ENCODE measurements at regions not wholly inside any gene's neighbourhood (a gene's known extent, or its start where the extent isn't known, plus 50 kb on each side); places are given as distances from the start of the nearest gene placed in this dataset.
A peak's percentile ranks its signal among the peaks of the same experiment; 100 is the strongest.

- BruUV-seq (replicated peaks) = no TSS peak
- DNase-seq = no peak
- TF ChIP-seq, protein P1, sequence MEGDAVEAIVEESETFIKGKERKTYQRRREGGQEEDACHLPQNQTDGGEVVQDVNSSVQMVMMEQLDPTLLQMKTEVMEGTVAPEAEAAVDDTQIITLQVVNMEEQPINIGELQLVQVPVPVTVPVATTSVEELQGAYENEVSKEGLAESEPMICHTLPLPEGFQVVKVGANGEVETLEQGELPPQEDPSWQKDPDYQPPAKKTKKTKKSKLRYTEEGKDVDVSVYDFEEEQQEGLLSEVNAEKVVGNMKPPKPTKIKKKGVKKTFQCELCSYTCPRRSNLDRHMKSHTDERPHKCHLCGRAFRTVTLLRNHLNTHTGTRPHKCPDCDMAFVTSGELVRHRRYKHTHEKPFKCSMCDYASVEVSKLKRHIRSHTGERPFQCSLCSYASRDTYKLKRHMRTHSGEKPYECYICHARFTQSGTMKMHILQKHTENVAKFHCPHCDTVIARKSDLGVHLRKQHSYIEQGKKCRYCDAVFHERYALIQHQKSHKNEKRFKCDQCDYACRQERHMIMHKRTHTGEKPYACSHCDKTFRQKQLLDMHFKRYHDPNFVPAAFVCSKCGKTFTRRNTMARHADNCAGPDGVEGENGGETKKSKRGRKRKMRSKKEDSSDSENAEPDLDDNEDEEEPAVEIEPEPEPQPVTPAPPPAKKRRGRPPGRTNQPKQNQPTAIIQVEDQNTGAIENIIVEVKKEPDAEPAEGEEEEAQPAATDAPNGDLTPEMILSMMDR (IDR thresholded peaks at IDR 0.05; ENCODE audit: unreplicated experiment) = no peak
- CTCF ChIA-PET = no interaction called here
- Mint-ChIP-seq H3K4me1 (ENCODE audit: low read depth, unreplicated experiment) (peaks cover 19% of the 10 kb centered on the region), H3K4me3 (ENCODE audit: low read depth, unreplicated experiment) (no peak overlapping the region), H3K9me3 (ENCODE audit: low read depth, unreplicated experiment) (no peaks in the 10 kb centered on the region), H3K36me3 (ENCODE audit: insufficient read depth, unreplicated experiment) (no peaks in the 10 kb centered on the region), H3K27ac (ENCODE audit: unreplicated experiment) (no peak overlapping the region), H3K27me3 (ENCODE audit: unreplicated experiment) (no peaks in the 10 kb centered on the region)
- intact Hi-C loops (cut with micrococcal nuclease; ENCODE audit: unreplicated experiment) = no loop called here
These were observed 163.8 kb upstream of the KLF6 start for GRCh38 chr10:3948843-3949242.

- BruUV-seq (replicated peaks) = no TSS peak
- Mint-ChIP-seq H3K9me3 (ENCODE audit: low read depth, unreplicated experiment) (no peaks in the 10 kb centered on the region), H3K4me1 (ENCODE audit: low read depth, unreplicated experiment) (peaks cover 40% of the 10 kb centered on the region), H3K27ac (ENCODE audit: unreplicated experiment) (peak overlapping the region; percentile 36), H3K36me3 (ENCODE audit: insufficient read depth, unreplicated experiment) (no peaks in the 10 kb centered on the region), H3K27me3 (ENCODE audit: unreplicated experiment) (no peaks in the 10 kb centered on the region), H3K4me3 (ENCODE audit: low read depth, unreplicated experiment) (peak overlapping the region; percentile 35)
- TF ChIP-seq, protein P1 (IDR thresholded peaks at IDR 0.05; ENCODE audit: unreplicated experiment) = no peak
- intact Hi-C loops (cut with micrococcal nuclease; ENCODE audit: unreplicated experiment) = no loop called here
- CTCF ChIA-PET = interaction anchor here (0.7 kb wide), 1 partner anchor 332 kb away, joined by 4 read pairs; no protein-coding TSS in a partner anchor
- peak; percentile 33 for DNase-seq
These were observed 161.5 kb upstream of the KLF6 start for GRCh38 chr10:3946234-3947229.

DNA sequence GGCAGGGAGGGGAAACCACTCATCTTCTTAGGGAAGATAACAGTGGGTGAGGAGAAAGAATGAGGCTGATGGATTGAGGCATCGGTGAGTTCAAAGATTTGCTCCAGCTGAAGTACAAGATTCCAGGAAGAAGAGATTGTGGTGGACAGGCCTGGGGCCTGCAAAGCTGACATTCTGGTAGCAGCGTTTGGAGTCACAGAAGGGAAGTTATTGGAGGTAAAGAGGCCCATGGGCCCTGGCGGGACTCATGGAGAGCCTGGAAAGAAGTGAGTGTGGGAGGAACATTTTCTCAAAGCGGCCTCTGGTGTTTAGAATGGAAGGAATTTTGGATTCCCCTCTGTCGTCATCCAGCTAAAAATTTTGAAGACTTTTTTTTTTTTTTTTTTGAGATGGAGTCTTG, 160.0 kb upstream of the KLF6 start:
- Mint-ChIP-seq H3K4me1 (ENCODE audit: low read depth, unreplicated experiment) (peaks cover 43% of the 10 kb centered on the region), H3K27me3 (ENCODE audit: unreplicated experiment) (no peaks in the 10 kb centered on the region), H3K36me3 (ENCODE audit: insufficient read depth, unreplicated experiment) (no peaks in the 10 kb centered on the region), H3K4me3 (ENCODE audit: low read depth, unreplicated experiment) (no peak overlapping the region), H3K9me3 (ENCODE audit: low read depth, unreplicated experiment) (no peaks in the 10 kb centered on the region), H3K27ac (ENCODE audit: unreplicated experiment) (peak overlapping the region; percentile 55)
- DNase-seq = no peak
- CTCF ChIA-PET = no interaction called here
- intact Hi-C loops (cut with micrococcal nuclease; ENCODE audit: unreplicated experiment) = no loop called here
- BruUV-seq (replicated peaks) = no TSS peak
- TF ChIP-seq, protein P1 (IDR thresholded peaks at IDR 0.05; ENCODE audit: unreplicated experiment) = no peak

- CTCF ChIA-PET = interaction anchor here (0.6 kb wide), 1 partner anchor 167 kb away, joined by 3 read pairs; no protein-coding TSS in a partner anchor
- Mint-ChIP-seq H3K36me3 (ENCODE audit: insufficient read depth, unreplicated experiment) (no peaks in the 10 kb centered on the region), H3K4me1 (ENCODE audit: low read depth, unreplicated experiment) (peaks cover 43% of the 10 kb centered on the region), H3K27me3 (ENCODE audit: unreplicated experiment) (no peaks in the 10 kb centered on the region), H3K4me3 (ENCODE audit: low read depth, unreplicated experiment) (no peak overlapping the region), H3K9me3 (ENCODE audit: low read depth, unreplicated experiment) (no peaks in the 10 kb centered on the region), H3K27ac (ENCODE audit: unreplicated experiment) (peak overlapping the region; percentile 55)
- BruUV-seq (replicated peaks) = no TSS peak
- TF ChIP-seq, protein P1 (IDR thresholded peaks at IDR 0.05; ENCODE audit: unreplicated experiment) = no peak
- DNase-seq = no peak
- intact Hi-C loops (cut with micrococcal nuclease; ENCODE audit: unreplicated experiment) = no loop called here
These were observed 159.6 kb upstream of the KLF6 start for GRCh38 chr10:3944591-3944990.

Data from Calu3 (cell line).